ENCODE measurements at regions not wholly inside any gene's neighbourhood (a gene's known extent, or its start where the extent isn't known, plus 50 kb on each side); places are given as distances from the start of the nearest gene placed in this dataset.
"Not testable (repeated sequence)": the region's sequence is repeated elsewhere in the genome, so short reads cannot be mapped to it uniquely, and the experiment has no call there.

- DNase-seq = no peak
Measured at GRCh38 chr6:115618256-115618655, 442.4 kb downstream of the FRK start.

DNA sequence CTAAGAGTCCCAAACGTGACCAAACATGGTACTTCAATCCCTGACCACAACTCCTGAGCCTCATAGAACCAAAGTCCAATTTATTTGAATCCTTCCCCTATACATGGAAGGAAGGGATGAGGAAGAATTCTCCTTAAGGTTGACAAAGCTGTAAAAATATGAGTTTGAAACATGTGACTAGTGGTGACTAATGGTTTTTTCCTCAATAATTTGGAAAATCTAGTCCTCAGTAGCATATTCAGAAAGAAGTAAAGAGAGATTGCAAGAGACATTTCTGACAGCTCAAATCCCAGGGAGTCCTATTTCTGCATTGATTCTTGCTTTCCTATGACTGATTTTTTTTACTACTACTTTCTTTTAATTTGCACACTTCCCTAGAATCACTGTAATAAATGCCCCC lies 443.7 kb downstream of the FRK start:
- no peak for DNase-seq

- DNase-seq = no peak
Measured at GRCh38 chr6:115613488-115613887, 447.2 kb downstream of the FRK start.

DNA sequence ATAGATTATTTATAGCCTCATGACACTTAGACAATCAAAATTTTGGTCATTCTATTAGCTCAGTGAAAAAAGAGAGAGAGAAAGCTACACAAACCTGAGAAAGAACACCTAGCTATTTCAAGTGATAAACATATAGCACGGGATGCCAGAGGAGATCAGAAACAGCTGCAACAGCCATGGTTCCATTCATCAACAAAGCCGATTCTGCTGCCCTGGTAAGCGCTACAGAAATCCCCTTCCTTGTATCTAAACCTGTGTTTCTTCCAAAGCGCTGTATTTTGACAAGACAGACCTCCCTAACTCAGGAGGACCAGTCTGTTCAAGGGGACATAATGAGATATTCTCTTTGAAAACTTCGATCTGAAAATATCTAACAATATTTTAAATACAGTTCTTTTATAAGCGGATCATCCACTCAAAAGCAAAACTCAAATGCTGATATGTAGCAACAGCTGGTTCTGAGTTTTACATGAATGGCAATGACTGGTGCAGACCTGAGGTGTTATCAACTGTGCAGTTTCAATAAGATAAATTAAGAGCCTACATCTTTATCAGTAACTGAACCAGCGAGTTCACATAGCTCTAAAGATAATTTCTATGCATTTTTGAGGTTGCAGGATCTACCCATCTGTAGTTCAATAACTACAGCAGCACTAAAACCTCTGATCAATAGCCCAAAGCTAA lies 447.8 kb downstream of the FRK start:
- no peak for DNase-seq

DNA sequence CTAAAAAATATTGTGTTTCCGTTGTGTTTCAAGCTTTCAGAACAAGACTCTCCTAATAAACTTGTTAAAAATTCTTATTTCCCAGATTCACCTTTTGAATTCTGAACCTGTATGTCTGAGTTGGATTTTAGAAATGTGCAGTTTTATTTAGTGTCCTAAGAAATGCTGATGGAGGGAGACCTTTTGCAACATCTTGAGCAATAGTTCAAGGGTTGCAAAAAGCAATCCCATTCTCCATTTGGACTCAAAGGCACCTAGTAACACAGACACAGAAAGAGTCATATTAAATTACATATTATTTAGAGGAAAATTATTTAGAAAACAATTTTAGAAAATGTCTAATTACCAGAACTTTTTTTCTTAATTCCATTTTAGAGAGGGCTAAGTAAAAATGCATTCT lies 448.5 kb downstream of the FRK start:
- DNase-seq = no peak

DNA sequence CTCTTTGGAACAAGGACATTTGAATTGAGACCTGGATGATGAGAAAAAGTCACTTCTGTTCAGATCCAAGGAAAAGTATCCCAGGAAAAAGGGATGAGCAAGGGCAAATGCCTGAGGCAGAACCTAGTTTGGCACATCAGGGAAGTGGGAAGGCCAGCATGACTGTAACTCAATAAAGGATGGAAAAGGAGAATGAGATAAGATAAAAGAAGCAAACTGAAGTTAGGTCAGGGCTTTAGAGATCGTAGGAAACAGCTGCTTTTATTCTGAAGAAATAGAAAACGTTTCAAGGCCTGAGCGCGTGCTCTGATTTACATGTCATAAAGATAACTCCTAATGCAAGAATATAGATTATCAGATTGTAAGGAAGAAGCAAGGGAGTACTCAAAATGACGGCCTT lies 450.0 kb downstream of the FRK start:
- DNase-seq = no peak

GRCh38 chr6:115609111-115609510 lies 451.6 kb downstream of the FRK start:
- no peak for DNase-seq

GRCh38 chr6:115602466-115602865 lies 458.2 kb downstream of the FRK start:
- DNase-seq = no peak

- no peak for DNase-seq
Measured at GRCh38 chr6:115601509-115601908, 459.2 kb downstream of the FRK start.

- no peak for DNase-seq
Measured at GRCh38 chr6:115601064-115601463, 459.6 kb downstream of the FRK start.

- DNase-seq = no peak
Measured at GRCh38 chr6:115594891-115595290, 465.8 kb downstream of the FRK start.

- DNase-seq = no peak
Measured at GRCh38 chr6:115592025-115592424, 468.7 kb downstream of the FRK start.

DNA sequence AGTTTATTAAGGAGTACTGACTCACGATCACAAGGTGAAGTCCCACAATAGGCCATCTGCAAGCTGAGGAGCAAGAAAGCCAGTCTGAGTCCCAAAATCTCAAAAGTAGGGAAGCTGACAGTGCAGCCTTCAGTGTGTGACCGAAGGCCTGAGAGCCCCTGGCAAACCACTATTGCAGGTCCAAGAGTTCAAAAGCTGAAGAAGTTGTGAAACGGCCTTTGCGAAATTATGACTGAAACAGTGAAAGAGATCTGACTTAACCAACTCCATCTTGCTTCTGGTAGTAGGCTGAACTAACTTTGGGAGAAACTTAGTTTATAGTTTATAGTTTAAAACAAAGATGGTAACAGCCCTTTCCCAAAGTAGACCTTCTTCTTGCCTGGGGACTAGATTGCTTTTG lies 471.6 kb downstream of the FRK start:
- DNase-seq = not testable (repeated sequence)

GRCh38 chr6:115583290-115583689 lies 477.4 kb downstream of the FRK start:
- DNase-seq = no peak

DNA sequence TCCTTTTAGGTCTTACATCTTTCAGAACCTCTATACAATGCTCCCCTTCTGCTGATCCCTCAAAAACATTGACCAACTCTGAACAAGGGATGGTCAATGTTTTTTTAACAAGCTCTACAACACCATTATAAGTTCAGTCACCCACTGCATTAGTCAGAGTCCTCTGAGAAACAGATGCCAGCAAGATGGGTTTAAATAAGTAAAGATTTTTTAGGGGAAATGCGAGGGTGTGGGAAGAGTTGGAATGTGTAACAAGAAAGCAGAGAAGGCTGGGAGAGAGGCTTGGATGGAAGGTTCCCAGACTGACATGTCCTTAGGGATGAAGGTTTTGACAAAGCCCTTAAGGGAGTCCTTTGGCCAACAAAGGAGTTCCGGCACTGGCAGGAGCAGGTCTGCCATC lies 478.3 kb downstream of the FRK start:
- no peak for DNase-seq

- DNase-seq = not testable (repeated sequence)
Measured at GRCh38 chr6:115579565-115579964, 481.1 kb downstream of the FRK start.

DNA sequence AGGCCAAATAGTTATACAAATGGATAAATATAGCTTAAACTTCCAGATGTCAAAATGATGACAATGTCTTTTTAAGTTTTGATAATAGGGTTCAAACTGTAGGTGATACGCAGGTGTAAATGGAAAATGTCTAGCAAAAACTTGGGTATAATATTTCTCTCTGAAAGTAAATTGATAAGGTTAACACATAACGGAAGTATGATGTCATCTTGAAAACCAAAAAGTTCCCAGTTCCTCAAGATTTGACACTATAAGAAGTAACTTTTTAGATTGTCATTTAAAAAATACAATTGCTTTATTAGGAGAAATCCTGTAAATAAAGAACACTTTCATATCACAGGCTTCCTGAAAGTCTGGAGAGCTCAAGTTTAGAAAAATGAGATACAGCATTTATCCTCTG lies 483.4 kb downstream of the FRK start:
- no peak for DNase-seq

DNA sequence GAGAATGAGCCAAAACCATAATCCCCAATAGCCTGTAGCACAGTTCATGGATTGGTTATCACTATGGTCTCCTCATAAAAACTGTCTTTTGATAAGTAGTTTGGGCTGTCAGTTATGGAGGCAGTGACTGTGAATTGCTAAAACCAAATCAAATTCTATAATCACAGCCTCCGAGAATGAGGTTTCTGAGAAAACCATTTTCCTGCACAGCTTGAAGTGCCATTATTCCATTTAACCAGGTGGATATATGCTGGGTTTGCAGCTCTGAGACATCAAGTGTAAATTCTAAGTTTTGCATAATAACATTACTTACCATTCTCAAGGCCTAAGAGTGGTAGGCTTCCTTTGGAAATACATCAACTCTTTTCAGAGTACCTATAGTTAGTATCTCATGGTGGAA lies 485.4 kb downstream of the FRK start:
- DNase-seq = no peak

DNA sequence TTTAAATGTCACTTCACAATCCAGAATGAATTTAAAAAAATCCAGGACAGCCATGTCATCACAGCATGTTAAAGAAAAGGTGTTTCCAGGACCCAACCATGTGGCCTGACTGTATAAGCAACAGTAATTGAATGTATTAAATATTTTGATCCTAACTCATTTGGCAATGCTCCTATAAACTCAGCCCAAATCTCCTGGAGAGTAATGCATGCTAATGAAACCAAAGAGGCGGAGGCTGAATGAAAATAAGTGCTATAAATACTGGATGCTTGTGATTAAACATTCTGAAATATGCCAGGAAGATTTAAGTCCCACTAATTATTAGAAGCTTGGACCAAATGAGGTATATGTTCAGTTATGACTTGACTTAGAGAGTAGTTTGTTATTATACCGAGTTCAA lies 486.8 kb downstream of the FRK start:
- no peak for DNase-seq

DNA sequence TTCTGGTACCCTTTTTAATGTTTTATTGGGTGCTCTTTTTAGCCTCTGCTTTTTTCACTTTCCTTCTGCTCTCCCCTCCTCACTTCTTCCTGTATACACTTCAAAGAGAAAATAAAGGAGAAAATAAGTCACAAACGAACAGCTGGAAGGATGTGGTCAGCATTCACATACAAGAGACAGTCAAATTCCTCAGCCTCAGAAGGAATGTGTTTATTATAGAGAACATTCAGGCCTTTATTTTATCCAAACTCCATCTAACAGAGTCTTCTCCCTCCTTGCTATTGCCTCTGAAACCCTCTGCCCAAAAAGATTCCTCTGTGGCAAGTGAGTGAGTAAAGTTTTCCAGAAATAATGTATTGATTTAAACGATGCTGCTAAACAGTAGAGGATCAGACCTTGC lies 490.4 kb downstream of the FRK start:
- DNase-seq = no peak

GRCh38 chr6:115554060-115554459 lies 506.6 kb downstream of the FRK start:
- no peak for DNase-seq

- DNase-seq = no peak
Measured at GRCh38 chr6:115551527-115551926, 509.2 kb downstream of the FRK start.

DNA sequence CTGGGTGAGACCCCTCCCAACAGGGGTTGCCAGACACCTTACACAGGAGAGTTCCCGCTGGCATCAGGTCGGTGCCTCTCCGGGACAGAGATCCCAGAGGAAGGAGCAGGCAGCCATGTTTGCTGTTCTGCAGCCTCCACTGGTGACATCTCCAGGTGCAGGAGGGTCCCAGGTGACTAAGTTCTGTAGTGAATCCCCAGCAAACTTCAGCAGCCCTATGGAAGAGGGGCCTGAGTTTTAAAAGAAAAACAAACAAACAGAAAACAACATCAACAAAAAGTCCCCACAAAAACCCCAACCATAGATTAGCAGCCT lies 515.1 kb downstream of the FRK start:
- DNase-seq = no peak

GRCh38 chr6:115544765-115545671 lies 515.7 kb downstream of the FRK start:
- no peak for DNase-seq

Data from kidney glomerular epithelial cell (primary cell).